Parathyroid adenoma (tissue), 2 donors: ENCODE measurements at regions not wholly inside any gene's neighbourhood (a gene's known extent, or its start where the extent isn't known, plus 50 kb on each side); places are given as distances from the start of the nearest gene placed in this dataset.

Experiments
- H2AFZ ChIP-seq: fragments of 300-600 bp; sonication (generic); one replicate; pipeline ENCODE4 v1.7.0; 2017; ENCODE audit warnings: antibody characterized with exemption, mild to moderate bottlenecking
- H3K27ac ChIP-seq: fragments of 300-600 bp; sonication (generic); one replicate; pipeline ENCODE4 v1.7.0; 2017
- H3K27me3 ChIP-seq: fragments of 300-600 bp; sonication (generic); one replicate; pipeline ENCODE4 v1.7.0; 2017; ENCODE audit warnings: low read length; ENCODE audit not compliant: control insufficient read depth, insufficient read depth
- H3K36me3 ChIP-seq: fragments of 300-600 bp; sonication (generic); one replicate; pipeline ENCODE4 v1.7.0; 2017; ENCODE audit warnings: low read length; ENCODE audit not compliant: control insufficient read depth, insufficient read depth
- H3K4me1 ChIP-seq: fragments of 300-600 bp; sonication (generic); one replicate; pipeline ENCODE4 v1.7.0; 2017; ENCODE audit warnings: control low read depth
- H3K4me2 ChIP-seq: fragments of 300-600 bp; sonication (generic); one replicate; pipeline ENCODE4 v1.7.0; 2017; ENCODE audit warnings: low read length
- H3K4me3 ChIP-seq: fragments of 300-600 bp; sonication (generic); one replicate; pipeline ENCODE4 v1.7.0; 2017; ENCODE audit warnings: low read depth, low read length
- H3K79me2 ChIP-seq: fragments of 300-600 bp; sonication (generic); one replicate; pipeline ENCODE4 v1.7.0; 2017; ENCODE audit warnings: control low read depth
- H3K9ac ChIP-seq: fragments of 300-600 bp; sonication (generic); one replicate; pipeline ENCODE4 v1.7.0; 2017; ENCODE audit warnings: mild to moderate bottlenecking
- H3K9me3 ChIP-seq: fragments of 300-600 bp; sonication (generic); one replicate; pipeline ENCODE4 v1.7.0; 2017; ENCODE audit warnings: low read length; ENCODE audit not compliant: control insufficient read depth
- CTCF ChIP-seq: fragments of 300-600 bp; sonication (generic); IDR thresholded peaks from one replicate; pipeline ENCODE4 v1.7.0; 2017; ENCODE audit warnings: antibody characterized with exemption, mild to moderate bottlenecking
- donor health status: primary hyperparathyroidism.

- no peak overlapping the region for H3K9ac ChIP-seq
- TF ChIP-seq CTCF: no peak
- H2AFZ ChIP-seq: no peak overlapping the region
- H3K9me3 ChIP-seq: no peaks in the 10 kb centered on the region
- H3K4me3 ChIP-seq: no peak overlapping the region
- no peaks in the 10 kb centered on the region for H3K36me3 ChIP-seq
- H3K27me3 ChIP-seq: no peaks in the 10 kb centered on the region
- no peaks in the 10 kb centered on the region for H3K4me1 ChIP-seq
- no peak overlapping the region for H3K27ac ChIP-seq
- no peak overlapping the region for H3K4me2 ChIP-seq
- H3K79me2 ChIP-seq: no peaks in the 10 kb centered on the region
Measured at GRCh38 chr2:75260946-75261345, 61.6 kb upstream of the TACR1 start.

GRCh38 chr2:75258620-75259019, 59.3 kb upstream of the TACR1 start:
- no peak overlapping the region for H2AFZ ChIP-seq
- H3K27me3 ChIP-seq: no peaks in the 10 kb centered on the region
- no peak overlapping the region for H3K27ac ChIP-seq
- no peaks in the 10 kb centered on the region for H3K79me2 ChIP-seq
- TF ChIP-seq CTCF: no peak
- no peaks in the 10 kb centered on the region for H3K4me1 ChIP-seq
- no peaks in the 10 kb centered on the region for H3K9me3 ChIP-seq
- no peaks in the 10 kb centered on the region for H3K36me3 ChIP-seq
- no peak overlapping the region for H3K4me2 ChIP-seq
- H3K9ac ChIP-seq: no peak overlapping the region
- no peak overlapping the region for H3K4me3 ChIP-seq

GRCh38 chr2:75256485-75256884, 57.2 kb upstream of the TACR1 start:
- no peak overlapping the region for H3K4me2 ChIP-seq
- no peak overlapping the region for H3K9ac ChIP-seq
- H3K4me3 ChIP-seq: no peak overlapping the region
- no peaks in the 10 kb centered on the region for H3K4me1 ChIP-seq
- TF ChIP-seq CTCF: no peak
- no peak overlapping the region for H2AFZ ChIP-seq
- H3K9me3 ChIP-seq: no peaks in the 10 kb centered on the region
- no peak overlapping the region for H3K27ac ChIP-seq
- no peaks in the 10 kb centered on the region for H3K79me2 ChIP-seq
- no peaks in the 10 kb centered on the region for H3K27me3 ChIP-seq
- H3K36me3 ChIP-seq: no peaks in the 10 kb centered on the region

- Histone ChIP-seq H3K36me3 (no peaks in the 10 kb centered on the region), H3K79me2 (no peaks in the 10 kb centered on the region), H3K27ac (no peak overlapping the region), H2AFZ (no peak overlapping the region), H3K9ac (no peak overlapping the region), H3K9me3 (no peaks in the 10 kb centered on the region), H3K4me1 (no peaks in the 10 kb centered on the region), H3K27me3 (no peaks in the 10 kb centered on the region), H3K4me3 (no peak overlapping the region), H3K4me2 (no peak overlapping the region)
- no peak for TF ChIP-seq CTCF
Measured at GRCh38 chr2:75253526-75253925, 54.2 kb upstream of the TACR1 start.

GRCh38 chr2:75251896-75252295, 52.6 kb upstream of the TACR1 start:
- no peak for TF ChIP-seq CTCF
- H3K4me2 ChIP-seq: no peak overlapping the region
- no peak overlapping the region for H3K27ac ChIP-seq
- H3K9me3 ChIP-seq: no peaks in the 10 kb centered on the region
- H2AFZ ChIP-seq: no peak overlapping the region
- H3K27me3 ChIP-seq: no peaks in the 10 kb centered on the region
- H3K4me1 ChIP-seq: no peaks in the 10 kb centered on the region
- H3K9ac ChIP-seq: no peak overlapping the region
- H3K4me3 ChIP-seq: no peak overlapping the region
- H3K36me3 ChIP-seq: no peaks in the 10 kb centered on the region
- no peaks in the 10 kb centered on the region for H3K79me2 ChIP-seq
